Liver (tissue), 3 donors: ENCODE measurements at regions not wholly inside any gene's neighbourhood (a gene's known extent, or its start where the extent isn't known, plus 50 kb on each side); places are given as distances from the start of the nearest gene placed in this dataset.

Source experiments
- EGR1 ChIP-seq, 2 donors: IDR thresholded peaks; 2 replicates each; pipeline ENCODE4 v1.6.1; 2016 to 2018; ENCODE audit warnings: antibody characterized with exemption in 2 of 2, low read depth in 2 of 2
- FOXA1 ChIP-seq: IDR thresholded peaks from 2 replicates; pipeline ENCODE4 v1.6.1; 2016; ENCODE audit warnings: antibody characterized with exemption
- HNF4G ChIP-seq: IDR thresholded peaks from 2 replicates; pipeline ENCODE4 v1.6.1; 2016; ENCODE audit warnings: antibody characterized with exemption
- JUND ChIP-seq, 2 donors: IDR thresholded peaks; 2 replicates each; pipeline ENCODE4 v1.6.1; 2016; ENCODE audit warnings: antibody characterized with exemption in 2 of 2
- RAD21 ChIP-seq, 2 donors: IDR thresholded peaks; 2 replicates each; pipeline ENCODE4 v1.6.1; 2016; ENCODE audit warnings: antibody characterized with exemption in 2 of 2, mild to moderate bottlenecking in 2 of 2
- RXRA ChIP-seq, 2 donors: IDR thresholded peaks; 2 replicates each; pipeline ENCODE4 v1.6.1; 2017 to 2018; ENCODE audit warnings: antibody characterized with exemption in 2 of 2, mild to moderate bottlenecking in 1 of 2
- SP1 ChIP-seq: IDR thresholded peaks from 2 replicates; pipeline ENCODE4 v1.6.1; 2018; ENCODE audit warnings: antibody characterized with exemption, mild to moderate bottlenecking
- TAF1 ChIP-seq: conservative IDR thresholded peaks from 2 replicates; pipeline ENCODE4 v1.6.1; 2016; ENCODE audit warnings: antibody characterized with exemption, mild to moderate bottlenecking
- YY1 ChIP-seq: IDR thresholded peaks from 2 replicates; pipeline ENCODE4 v1.6.1; 2016; ENCODE audit warnings: antibody characterized with exemption, mild to moderate bottlenecking
- TF ChIP-seq, protein P1 (sequence below): fragments of 150-350 bp; IDR thresholded peaks from 2 replicates; pipeline ENCODE4 v1.5.1; 2017; ENCODE audit warnings: improper control_type of control experiment, low read depth, low read length; ENCODE audit not compliant: missing input control
- TF ChIP-seq, protein P2 (sequence below): IDR thresholded peaks from 2 replicates; pipeline ENCODE4 v1.6.1; 2016; ENCODE audit warnings: antibody characterized with exemption
- TF ChIP-seq, protein P3 (sequence below): IDR thresholded peaks from 2 replicates; pipeline ENCODE4 v1.6.1; 2016; ENCODE audit warnings: antibody characterized with exemption
- TF ChIP-seq, protein P4 (sequence below): IDR thresholded peaks from 2 replicates; pipeline ENCODE4 v1.6.1; 2016; ENCODE audit warnings: antibody characterized with exemption, mild to moderate bottlenecking
- TF ChIP-seq, protein P5 (sequence below): IDR thresholded peaks from 2 replicates; pipeline ENCODE4 v1.6.1; 2016; ENCODE audit warnings: antibody characterized with exemption
- donor health status: healthy.
- donor health status: healthy.

DNA sequence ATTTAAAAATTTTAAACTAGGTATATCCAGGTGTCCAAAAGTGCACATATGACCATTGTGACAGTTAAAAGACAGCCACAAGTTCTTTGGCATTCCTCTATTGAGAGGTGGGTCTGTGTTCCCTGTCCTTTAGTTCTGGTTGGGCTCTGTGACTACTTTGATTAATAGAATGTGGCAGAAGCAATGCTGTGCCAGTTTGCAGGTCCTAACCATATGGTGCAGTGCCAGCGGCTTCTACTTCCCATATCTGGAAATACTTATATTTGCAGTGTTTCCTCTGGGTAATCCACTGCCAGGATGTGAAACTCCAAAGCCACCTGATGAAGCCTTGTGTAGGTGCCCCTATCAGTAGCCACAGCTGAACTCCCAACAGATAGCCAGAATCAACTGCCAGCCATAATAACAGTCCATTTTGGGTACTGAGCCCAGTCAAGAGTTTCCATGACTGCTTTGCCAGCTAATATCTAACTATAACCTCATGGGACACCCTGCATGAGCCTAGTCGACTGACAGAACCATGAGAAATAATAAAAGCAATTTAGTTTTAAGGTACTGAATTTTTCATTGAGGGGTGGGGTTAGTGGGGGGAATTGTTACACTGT, 361.0 kb upstream of the SEMA6A start:
- TF ChIP-seq, protein P1, sequence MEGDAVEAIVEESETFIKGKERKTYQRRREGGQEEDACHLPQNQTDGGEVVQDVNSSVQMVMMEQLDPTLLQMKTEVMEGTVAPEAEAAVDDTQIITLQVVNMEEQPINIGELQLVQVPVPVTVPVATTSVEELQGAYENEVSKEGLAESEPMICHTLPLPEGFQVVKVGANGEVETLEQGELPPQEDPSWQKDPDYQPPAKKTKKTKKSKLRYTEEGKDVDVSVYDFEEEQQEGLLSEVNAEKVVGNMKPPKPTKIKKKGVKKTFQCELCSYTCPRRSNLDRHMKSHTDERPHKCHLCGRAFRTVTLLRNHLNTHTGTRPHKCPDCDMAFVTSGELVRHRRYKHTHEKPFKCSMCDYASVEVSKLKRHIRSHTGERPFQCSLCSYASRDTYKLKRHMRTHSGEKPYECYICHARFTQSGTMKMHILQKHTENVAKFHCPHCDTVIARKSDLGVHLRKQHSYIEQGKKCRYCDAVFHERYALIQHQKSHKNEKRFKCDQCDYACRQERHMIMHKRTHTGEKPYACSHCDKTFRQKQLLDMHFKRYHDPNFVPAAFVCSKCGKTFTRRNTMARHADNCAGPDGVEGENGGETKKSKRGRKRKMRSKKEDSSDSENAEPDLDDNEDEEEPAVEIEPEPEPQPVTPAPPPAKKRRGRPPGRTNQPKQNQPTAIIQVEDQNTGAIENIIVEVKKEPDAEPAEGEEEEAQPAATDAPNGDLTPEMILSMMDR, result no peak
- TF ChIP-seq TAF1 (no peak), RAD21 (IDR thresholded peaks at IDR 0.05) (no peak), HNF4G (no peak), FOXA1 (no peak), EGR1 (IDR thresholded peaks at IDR 0.05; ENCODE audit: low read depth in 2 of 2) (no peak), SP1 (no peak), RXRA (IDR thresholded peaks at IDR 0.05) (no peak), YY1 (no peak), JUND (IDR thresholded peaks at IDR 0.05) (no peak)
- TF ChIP-seq, protein P2, sequence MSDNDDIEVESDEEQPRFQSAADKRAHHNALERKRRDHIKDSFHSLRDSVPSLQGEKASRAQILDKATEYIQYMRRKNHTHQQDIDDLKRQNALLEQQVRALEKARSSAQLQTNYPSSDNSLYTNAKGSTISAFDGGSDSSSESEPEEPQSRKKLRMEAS, result no peak
- TF ChIP-seq, protein P3, sequence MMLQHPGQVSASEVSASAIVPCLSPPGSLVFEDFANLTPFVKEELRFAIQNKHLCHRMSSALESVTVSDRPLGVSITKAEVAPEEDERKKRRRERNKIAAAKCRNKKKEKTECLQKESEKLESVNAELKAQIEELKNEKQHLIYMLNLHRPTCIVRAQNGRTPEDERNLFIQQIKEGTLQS, result no peak
- TF ChIP-seq, protein P4, sequence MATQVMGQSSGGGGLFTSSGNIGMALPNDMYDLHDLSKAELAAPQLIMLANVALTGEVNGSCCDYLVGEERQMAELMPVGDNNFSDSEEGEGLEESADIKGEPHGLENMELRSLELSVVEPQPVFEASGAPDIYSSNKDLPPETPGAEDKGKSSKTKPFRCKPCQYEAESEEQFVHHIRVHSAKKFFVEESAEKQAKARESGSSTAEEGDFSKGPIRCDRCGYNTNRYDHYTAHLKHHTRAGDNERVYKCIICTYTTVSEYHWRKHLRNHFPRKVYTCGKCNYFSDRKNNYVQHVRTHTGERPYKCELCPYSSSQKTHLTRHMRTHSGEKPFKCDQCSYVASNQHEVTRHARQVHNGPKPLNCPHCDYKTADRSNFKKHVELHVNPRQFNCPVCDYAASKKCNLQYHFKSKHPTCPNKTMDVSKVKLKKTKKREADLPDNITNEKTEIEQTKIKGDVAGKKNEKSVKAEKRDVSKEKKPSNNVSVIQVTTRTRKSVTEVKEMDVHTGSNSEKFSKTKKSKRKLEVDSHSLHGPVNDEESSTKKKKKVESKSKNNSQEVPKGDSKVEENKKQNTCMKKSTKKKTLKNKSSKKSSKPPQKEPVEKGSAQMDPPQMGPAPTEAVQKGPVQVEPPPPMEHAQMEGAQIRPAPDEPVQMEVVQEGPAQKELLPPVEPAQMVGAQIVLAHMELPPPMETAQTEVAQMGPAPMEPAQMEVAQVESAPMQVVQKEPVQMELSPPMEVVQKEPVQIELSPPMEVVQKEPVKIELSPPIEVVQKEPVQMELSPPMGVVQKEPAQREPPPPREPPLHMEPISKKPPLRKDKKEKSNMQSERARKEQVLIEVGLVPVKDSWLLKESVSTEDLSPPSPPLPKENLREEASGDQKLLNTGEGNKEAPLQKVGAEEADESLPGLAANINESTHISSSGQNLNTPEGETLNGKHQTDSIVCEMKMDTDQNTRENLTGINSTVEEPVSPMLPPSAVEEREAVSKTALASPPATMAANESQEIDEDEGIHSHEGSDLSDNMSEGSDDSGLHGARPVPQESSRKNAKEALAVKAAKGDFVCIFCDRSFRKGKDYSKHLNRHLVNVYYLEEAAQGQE, result no peak
- TF ChIP-seq, protein P5, sequence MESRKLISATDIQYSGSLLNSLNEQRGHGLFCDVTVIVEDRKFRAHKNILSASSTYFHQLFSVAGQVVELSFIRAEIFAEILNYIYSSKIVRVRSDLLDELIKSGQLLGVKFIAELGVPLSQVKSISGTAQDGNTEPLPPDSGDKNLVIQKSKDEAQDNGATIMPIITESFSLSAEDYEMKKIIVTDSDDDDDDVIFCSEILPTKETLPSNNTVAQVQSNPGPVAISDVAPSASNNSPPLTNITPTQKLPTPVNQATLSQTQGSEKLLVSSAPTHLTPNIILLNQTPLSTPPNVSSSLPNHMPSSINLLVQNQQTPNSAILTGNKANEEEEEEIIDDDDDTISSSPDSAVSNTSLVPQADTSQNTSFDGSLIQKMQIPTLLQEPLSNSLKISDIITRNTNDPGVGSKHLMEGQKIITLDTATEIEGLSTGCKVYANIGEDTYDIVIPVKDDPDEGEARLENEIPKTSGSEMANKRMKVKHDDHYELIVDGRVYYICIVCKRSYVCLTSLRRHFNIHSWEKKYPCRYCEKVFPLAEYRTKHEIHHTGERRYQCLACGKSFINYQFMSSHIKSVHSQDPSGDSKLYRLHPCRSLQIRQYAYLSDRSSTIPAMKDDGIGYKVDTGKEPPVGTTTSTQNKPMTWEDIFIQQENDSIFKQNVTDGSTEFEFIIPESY, result no peak
